GM19328 (cell line): ENCODE measurements at regions not wholly inside any gene's neighbourhood (a gene's known extent, or its start where the extent isn't known, plus 50 kb on each side); places are given as distances from the start of the nearest gene placed in this dataset.
"Not testable (repeated sequence)": the region's sequence is repeated elsewhere in the genome, so short reads cannot be mapped to it uniquely, and the experiment has no call there.

ENCODE experiments used
- ATAC-seq: cut with Tn5 transposase; IDR thresholded peaks from one replicate; pipeline ENCODE4 v1.9.1; 2021; ENCODE audit warnings: mild to moderate bottlenecking, moderate library complexity; ENCODE audit not compliant: unreplicated experiment

GRCh38 chr3:144774897-144775296 is 803.3 kb downstream of the DIPK2A start:
- no peak for ATAC-seq

GRCh38 chr3:144775551-144775950 is 803.9 kb downstream of the DIPK2A start:
- no peak for ATAC-seq

GRCh38 chr3:144777906-144778305 is 806.3 kb downstream of the DIPK2A start:
- no peak for ATAC-seq

- no peak for ATAC-seq
Measured at GRCh38 chr3:144791034-144791433, 819.4 kb downstream of the DIPK2A start.

- ATAC-seq = no peak
Measured at GRCh38 chr3:144801890-144802289, 830.3 kb downstream of the DIPK2A start.

- ATAC-seq = no peak
Measured at GRCh38 chr3:144809380-144809779, 837.8 kb downstream of the DIPK2A start.

GRCh38 chr3:144810160-144810559 is 838.5 kb downstream of the DIPK2A start:
- peak; percentile 77 for ATAC-seq

GRCh38 chr3:144815655-144816054 is 844.0 kb downstream of the DIPK2A start:
- ATAC-seq = no peak

- no peak for ATAC-seq
Measured at GRCh38 chr3:144816323-144816722, 844.7 kb downstream of the DIPK2A start.

- no peak for ATAC-seq
Measured at GRCh38 chr3:144818973-144819372, 847.4 kb downstream of the DIPK2A start.

- not testable (repeated sequence) for ATAC-seq
Measured at GRCh38 chr3:144820232-144820631, 848.6 kb downstream of the DIPK2A start.

GRCh38 chr3:144820726-144821125 is 849.1 kb downstream of the DIPK2A start:
- no peak for ATAC-seq

- no peak for ATAC-seq
Measured at GRCh38 chr3:144821583-144821982, 850.0 kb downstream of the DIPK2A start.

GRCh38 chr3:144822671-144823070 is 851.0 kb downstream of the DIPK2A start:
- no peak for ATAC-seq

GRCh38 chr3:144831955-144832716 is 860.5 kb downstream of the DIPK2A start:
- no peak for ATAC-seq

GRCh38 chr3:144839991-144840390 is 868.4 kb downstream of the DIPK2A start:
- no peak for ATAC-seq

GRCh38 chr3:144840866-144841265 is 869.2 kb downstream of the DIPK2A start:
- no peak for ATAC-seq

GRCh38 chr3:144843099-144843498 is 871.5 kb downstream of the DIPK2A start:
- no peak for ATAC-seq

- no peak for ATAC-seq
Measured at GRCh38 chr3:144852999-144853398, 881.4 kb downstream of the DIPK2A start.

- not testable (repeated sequence) for ATAC-seq
Measured at GRCh38 chr3:144854020-144854419, 882.4 kb downstream of the DIPK2A start.

GRCh38 chr3:144859161-144859560 is 887.5 kb downstream of the DIPK2A start:
- no peak for ATAC-seq

- no peak for ATAC-seq
Measured at GRCh38 chr3:144864646-144865045, 893.0 kb downstream of the DIPK2A start.

GRCh38 chr3:144865948-144866347 is 894.3 kb downstream of the DIPK2A start:
- no peak for ATAC-seq
